Activated CD8-positive, alpha-beta T cell treated with anti-CD3 and anti-CD28 coated beads for 36 hours (primary cell): ENCODE measurements at regions not wholly inside any gene's neighbourhood (a gene's known extent, or its start where the extent isn't known, plus 50 kb on each side); places are given as distances from the start of the nearest gene placed in this dataset.
"Not testable (repeated sequence)": the region's sequence is repeated elsewhere in the genome, so short reads cannot be mapped to it uniquely, and the experiment has no call there.

ENCODE experiments used
- ATAC-seq: fragments of 200-7000 bp; cut with Tn5 transposase; one replicate; pipeline ENCODE4 v1.10.0; 2021; ENCODE audit warnings: mild to moderate bottlenecking, moderate library complexity
- CTCF ChIA-PET: fragments of 350-600 bp; sonication (Branson Sonifier 250); formaldehyde crosslinking; loops from one replicate; lab custom pipeline; 2021; ENCODE audit warnings: antibody characterized with exemption; lab: Charles Lee
- POLR2A ChIA-PET: fragments of 350-600 bp; sonication (Branson Sonifier 250); formaldehyde crosslinking; loops from one replicate; lab custom pipeline; 2021; ENCODE audit warnings: antibody characterized with exemption; lab: Charles Lee
- DNase-seq: peaks from one replicate; pipeline ENCODE4 v3.0.0-alpha.2; 2020
- H3K27ac Mint-ChIP-seq: one replicate; pipeline ENCODE4 v1.8.0; 2021; ENCODE audit warnings: mild to moderate bottlenecking, mixed read lengths
- H3K27me3 Mint-ChIP-seq: one replicate; pipeline ENCODE4 v1.8.0; 2021; ENCODE audit warnings: mixed read lengths
- H3K36me3 Mint-ChIP-seq: one replicate; pipeline ENCODE4 v1.8.0; 2021; ENCODE audit warnings: low read depth, mixed read lengths
- H3K4me1 Mint-ChIP-seq: one replicate; pipeline ENCODE4 v1.8.0; 2021; ENCODE audit warnings: low read depth, mixed read lengths
- H3K4me3 Mint-ChIP-seq: one replicate; pipeline ENCODE4 v1.8.0; 2021; ENCODE audit warnings: mild to moderate bottlenecking, moderate library complexity, mixed read lengths
- H3K9me3 Mint-ChIP-seq: one replicate; pipeline ENCODE4 v1.8.0; 2021; ENCODE audit warnings: mixed read lengths
- intact Hi-C: fragments of 100-400 bp; cut with micrococcal nuclease; formaldehyde crosslinking; loops from one replicate; pipeline ENCODE4 v1.10.0; 2022
- TF ChIP-seq, protein P1 (sequence below): fragments of 200-600 bp; IDR thresholded peaks from one replicate; pipeline ENCODE4 v1.8.0; 2022; ENCODE audit warnings: antibody characterized with exemption, mild to moderate bottlenecking

DNA sequence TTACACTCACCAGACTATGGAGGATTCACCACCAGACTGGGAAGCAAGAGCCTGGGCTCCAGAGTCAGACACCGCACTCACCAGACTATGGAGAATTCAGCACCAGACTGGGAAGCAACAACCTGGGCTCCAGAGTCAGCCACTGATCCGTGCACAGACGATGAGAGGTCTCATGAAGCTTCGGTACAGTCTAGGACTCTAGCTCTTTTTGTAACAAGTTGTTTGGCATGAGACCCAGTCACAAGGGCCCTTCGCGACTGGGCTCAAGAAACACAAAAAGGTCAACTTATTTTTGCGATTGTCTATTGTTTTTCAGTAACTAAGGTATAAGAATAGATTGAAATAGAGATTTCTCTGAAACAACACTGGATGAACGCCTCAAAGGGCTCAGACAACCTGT, 192.7 kb upstream of the ADAMTSL1 start:
- intact Hi-C loops = no loop called here
- ChIA-PET POLR2A (no interaction called here), CTCF (no interaction called here)
- ATAC-seq = no peak
- Mint-ChIP-seq H3K27me3 (peaks cover 1% of the 10 kb centered on the region), H3K4me3 (no peak overlapping the region), H3K36me3 (no peaks in the 10 kb centered on the region), H3K9me3 (peaks cover 10% of the 10 kb centered on the region), H3K4me1 (no peaks in the 10 kb centered on the region), H3K27ac (no peak overlapping the region)
- DNase-seq = no peak
- TF ChIP-seq, protein P1, sequence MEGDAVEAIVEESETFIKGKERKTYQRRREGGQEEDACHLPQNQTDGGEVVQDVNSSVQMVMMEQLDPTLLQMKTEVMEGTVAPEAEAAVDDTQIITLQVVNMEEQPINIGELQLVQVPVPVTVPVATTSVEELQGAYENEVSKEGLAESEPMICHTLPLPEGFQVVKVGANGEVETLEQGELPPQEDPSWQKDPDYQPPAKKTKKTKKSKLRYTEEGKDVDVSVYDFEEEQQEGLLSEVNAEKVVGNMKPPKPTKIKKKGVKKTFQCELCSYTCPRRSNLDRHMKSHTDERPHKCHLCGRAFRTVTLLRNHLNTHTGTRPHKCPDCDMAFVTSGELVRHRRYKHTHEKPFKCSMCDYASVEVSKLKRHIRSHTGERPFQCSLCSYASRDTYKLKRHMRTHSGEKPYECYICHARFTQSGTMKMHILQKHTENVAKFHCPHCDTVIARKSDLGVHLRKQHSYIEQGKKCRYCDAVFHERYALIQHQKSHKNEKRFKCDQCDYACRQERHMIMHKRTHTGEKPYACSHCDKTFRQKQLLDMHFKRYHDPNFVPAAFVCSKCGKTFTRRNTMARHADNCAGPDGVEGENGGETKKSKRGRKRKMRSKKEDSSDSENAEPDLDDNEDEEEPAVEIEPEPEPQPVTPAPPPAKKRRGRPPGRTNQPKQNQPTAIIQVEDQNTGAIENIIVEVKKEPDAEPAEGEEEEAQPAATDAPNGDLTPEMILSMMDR = no peak

DNA sequence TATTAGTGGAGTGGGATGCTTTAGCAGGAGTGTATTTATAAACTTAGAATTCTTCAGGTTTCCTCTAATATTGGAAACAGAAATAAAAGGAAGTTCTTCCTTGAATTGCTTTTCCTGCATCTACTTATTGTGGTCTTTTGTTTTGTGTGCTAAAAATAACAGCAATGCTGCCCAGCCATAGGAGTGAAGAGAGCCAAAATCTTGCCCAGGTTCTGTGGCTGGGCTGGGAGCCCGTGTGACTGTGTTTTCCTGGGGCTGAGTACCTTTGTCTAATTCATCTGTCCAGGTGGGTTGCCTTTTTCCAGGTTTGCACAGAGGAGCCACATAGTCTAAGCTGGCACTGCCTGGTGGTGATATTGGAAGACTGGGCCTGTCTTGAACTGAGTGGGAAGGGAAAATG, 179.7 kb upstream of the ADAMTSL1 start:
- TF ChIP-seq, protein P1 = no peak
- Mint-ChIP-seq H3K27me3 (peaks cover 6% of the 10 kb centered on the region), H3K9me3 (no peaks in the 10 kb centered on the region), H3K36me3 (no peaks in the 10 kb centered on the region), H3K27ac (no peak overlapping the region), H3K4me1 (no peaks in the 10 kb centered on the region), H3K4me3 (no peak overlapping the region)
- ChIA-PET CTCF (no interaction called here), POLR2A (no interaction called here)
- ATAC-seq = no peak
- intact Hi-C loops = no loop called here
- no peak for DNase-seq

DNA sequence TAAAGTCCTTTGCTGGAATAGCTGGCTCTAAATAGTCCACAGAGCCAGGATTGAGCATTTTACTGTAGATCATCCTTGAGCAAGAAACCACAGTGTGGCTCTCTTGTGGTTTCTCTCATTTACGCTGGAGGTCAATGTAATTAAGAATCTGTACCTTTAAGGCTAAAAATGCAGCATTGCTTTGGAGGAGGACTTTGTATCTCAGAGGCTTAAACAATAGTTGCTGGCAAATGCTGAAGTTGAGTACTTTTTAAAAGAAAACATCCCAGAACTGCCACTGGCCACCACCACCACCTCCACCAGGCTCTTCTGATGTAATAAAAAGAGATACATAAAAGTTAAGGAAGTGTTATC, 177.3 kb upstream of the ADAMTSL1 start:
- ATAC-seq = no peak
- H3K27ac Mint-ChIP-seq = no peak overlapping the region
- no peak overlapping the region for H3K4me3 Mint-ChIP-seq
- H3K36me3 Mint-ChIP-seq = no peaks in the 10 kb centered on the region
- CTCF ChIA-PET = interaction anchor here (0.7 kb wide), 1 partner anchor 10 kb away, joined by 3 read pairs; no protein-coding TSS in a partner anchor
- TF ChIP-seq, protein P1 = no peak
- peaks cover 1% of the 10 kb centered on the region for H3K27me3 Mint-ChIP-seq
- H3K9me3 Mint-ChIP-seq = no peaks in the 10 kb centered on the region
- no peak for DNase-seq
- H3K4me1 Mint-ChIP-seq = no peaks in the 10 kb centered on the region
- POLR2A ChIA-PET = no interaction called here
- intact Hi-C loops = no loop called here

DNA sequence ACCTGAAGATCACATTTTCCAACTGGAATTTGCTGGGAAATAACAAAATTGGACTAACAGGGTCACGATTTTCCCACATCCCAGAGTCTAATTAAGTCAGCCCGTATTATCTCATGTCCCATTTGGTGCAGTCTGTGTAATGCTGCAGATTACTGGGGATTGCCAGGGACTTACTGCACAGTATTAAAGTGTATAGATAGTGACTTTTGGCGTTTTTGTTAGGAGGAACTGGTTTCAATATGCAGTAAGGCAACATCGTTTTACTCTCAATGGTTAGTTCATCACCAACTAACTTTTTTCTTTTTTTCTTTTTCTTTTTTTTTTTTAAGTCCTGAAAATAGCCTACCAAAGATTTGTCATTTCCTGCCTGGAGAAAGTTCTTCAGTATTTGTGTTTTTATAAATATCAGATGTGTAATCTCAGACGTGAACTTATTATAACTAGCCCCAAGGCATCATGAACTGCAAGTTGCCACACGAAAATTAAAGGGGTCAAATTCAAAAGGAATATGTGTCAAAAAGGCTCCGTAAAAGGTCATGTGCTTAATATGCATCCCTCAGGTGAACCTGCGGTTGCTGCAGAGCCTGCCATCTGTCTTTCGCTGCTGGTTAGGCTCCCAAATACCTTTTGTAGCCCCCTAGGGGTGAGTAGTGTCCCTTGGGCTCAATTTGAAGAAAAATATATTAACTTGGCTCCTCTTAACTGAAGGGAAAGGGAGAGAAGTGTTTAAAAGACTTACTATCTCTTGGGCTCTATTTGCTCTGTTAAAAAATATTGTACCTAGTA, 176.7 kb upstream of the ADAMTSL1 start:
- no peak overlapping the region for H3K27ac Mint-ChIP-seq
- no peaks in the 10 kb centered on the region for H3K4me1 Mint-ChIP-seq
- H3K9me3 Mint-ChIP-seq = no peaks in the 10 kb centered on the region
- no peaks in the 10 kb centered on the region for H3K27me3 Mint-ChIP-seq
- H3K36me3 Mint-ChIP-seq = no peaks in the 10 kb centered on the region
- DNase-seq (no peak), ATAC-seq (no peak)
- ChIA-PET POLR2A (no interaction called here), CTCF (no interaction called here)
- TF ChIP-seq, protein P1 = no peak
- intact Hi-C loops = no loop called here
- no peak overlapping the region for H3K4me3 Mint-ChIP-seq

DNA sequence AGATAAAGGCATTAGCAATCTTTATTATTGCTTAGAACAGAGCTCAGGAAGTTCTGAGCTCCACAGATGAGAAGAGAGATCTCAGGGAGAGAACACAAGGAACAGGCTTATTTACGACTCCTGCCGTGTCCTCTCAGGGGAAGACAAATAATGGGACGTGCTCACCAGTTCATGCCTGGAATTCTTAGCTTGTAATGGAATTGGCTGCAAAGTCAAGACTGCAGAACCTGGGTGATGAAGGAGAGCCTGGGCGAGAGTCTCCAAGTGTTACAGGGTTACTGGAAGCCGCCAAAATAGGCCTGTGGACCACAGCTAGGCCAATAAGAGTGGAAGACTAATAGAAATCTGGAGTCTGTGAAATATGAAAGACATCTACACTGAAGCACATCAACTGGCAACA, 174.5 kb upstream of the ADAMTSL1 start:
- no peaks in the 10 kb centered on the region for H3K27me3 Mint-ChIP-seq
- no peaks in the 10 kb centered on the region for H3K4me1 Mint-ChIP-seq
- DNase-seq (no peak), ATAC-seq (no peak)
- intact Hi-C loops = no loop called here
- TF ChIP-seq, protein P1 = no peak
- no peak overlapping the region for H3K4me3 Mint-ChIP-seq
- no peaks in the 10 kb centered on the region for H3K9me3 Mint-ChIP-seq
- H3K36me3 Mint-ChIP-seq = no peaks in the 10 kb centered on the region
- ChIA-PET CTCF (interaction anchor here (1.3 kb wide), 1 partner anchor 45 kb away, joined by 3 read pairs; no protein-coding TSS in a partner anchor), POLR2A (no interaction called here)
- H3K27ac Mint-ChIP-seq = no peak overlapping the region

DNA sequence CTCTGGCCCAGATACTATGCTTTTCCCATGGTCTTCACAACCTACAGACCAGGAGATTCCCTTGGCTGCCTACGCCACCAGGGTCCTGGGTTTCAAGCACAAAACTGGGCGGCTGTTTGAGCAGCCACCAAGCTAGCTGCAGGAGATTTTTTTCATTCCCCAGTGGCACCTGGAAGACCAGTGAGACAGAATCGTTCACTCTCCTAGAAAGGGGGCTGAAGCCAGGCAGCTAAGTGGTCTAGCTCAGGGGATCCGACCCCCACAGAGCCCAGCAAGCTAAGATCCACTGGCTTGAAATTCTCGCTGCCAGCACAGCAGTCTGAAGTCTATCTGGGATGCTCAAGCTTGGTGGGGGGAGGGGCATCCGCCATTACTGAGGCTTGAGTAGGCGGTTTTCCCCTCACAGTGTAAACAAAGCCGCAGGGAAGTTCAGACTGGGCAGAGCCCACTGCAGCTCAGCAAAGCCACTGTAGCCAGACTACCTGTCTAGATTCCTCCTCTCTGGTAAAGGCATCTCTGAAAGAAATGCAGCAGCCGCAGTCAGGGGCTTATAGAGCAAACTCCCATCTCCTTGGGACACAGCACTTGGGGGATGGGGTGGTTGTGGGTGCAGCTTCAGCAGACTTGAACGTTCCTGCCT, 168.7 kb upstream of the ADAMTSL1 start:
- H3K27ac Mint-ChIP-seq, ATAC-seq, CTCF ChIA-PET, H3K36me3 Mint-ChIP-seq, H3K27me3 Mint-ChIP-seq, H3K4me3 Mint-ChIP-seq, H3K9me3 Mint-ChIP-seq, intact Hi-C loops, H3K4me1 Mint-ChIP-seq, POLR2A ChIA-PET, DNase-seq: not testable (repeated sequence)
